ENCODE measurements at regions not wholly inside any gene's neighbourhood (a gene's known extent, or its start where the extent isn't known, plus 50 kb on each side); places are given as distances from the start of the nearest gene placed in this dataset.

DNA sequence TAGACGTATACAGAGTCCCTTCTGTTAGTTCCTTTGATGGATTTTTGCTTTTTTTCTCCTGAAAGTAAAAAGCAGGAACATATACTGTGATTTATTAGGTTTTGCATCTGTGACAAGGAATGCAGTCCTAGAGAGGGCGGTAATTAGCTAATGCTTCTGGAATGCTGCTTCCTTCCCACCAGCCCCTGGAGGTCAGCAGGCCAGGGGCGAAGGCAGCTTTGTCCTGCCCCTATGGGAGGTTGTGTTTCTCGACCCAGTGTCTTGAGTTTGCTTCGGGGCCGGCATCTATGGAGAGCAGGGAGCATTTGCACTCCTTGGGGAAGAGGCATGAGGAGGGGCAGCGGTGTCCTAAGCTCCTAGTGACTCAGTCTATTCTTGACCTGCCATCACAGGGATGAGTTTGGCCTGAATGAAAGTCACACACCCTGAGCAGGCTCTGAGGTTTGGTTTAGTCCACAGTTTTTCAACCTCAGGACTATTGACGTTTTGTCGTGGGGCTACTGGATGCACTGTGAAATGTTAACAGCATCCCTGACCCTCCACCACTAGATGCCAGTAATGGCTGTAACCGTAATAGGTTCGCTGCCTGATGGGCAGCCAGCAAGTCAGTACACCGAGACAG, 85.0 kb upstream of the KCNJ15 start:
- intact Hi-C loops (cut with DNase I), result no loop called here
- no peak for FAIRE-seq
- TF ChIP-seq, protein P1, sequence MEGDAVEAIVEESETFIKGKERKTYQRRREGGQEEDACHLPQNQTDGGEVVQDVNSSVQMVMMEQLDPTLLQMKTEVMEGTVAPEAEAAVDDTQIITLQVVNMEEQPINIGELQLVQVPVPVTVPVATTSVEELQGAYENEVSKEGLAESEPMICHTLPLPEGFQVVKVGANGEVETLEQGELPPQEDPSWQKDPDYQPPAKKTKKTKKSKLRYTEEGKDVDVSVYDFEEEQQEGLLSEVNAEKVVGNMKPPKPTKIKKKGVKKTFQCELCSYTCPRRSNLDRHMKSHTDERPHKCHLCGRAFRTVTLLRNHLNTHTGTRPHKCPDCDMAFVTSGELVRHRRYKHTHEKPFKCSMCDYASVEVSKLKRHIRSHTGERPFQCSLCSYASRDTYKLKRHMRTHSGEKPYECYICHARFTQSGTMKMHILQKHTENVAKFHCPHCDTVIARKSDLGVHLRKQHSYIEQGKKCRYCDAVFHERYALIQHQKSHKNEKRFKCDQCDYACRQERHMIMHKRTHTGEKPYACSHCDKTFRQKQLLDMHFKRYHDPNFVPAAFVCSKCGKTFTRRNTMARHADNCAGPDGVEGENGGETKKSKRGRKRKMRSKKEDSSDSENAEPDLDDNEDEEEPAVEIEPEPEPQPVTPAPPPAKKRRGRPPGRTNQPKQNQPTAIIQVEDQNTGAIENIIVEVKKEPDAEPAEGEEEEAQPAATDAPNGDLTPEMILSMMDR (IDR thresholded peaks at IDR 0.05; ENCODE audit: borderline replicate concordance, extremely low read depth, insufficient read depth), result peak; percentile 21
- H3K9ac ChIP-seq (ENCODE audit: low read length in 3 of 3), result no peak overlapping the region
- peak overlapping the region in 1 of 2 donors; percentile 50 for H3K27ac ChIP-seq (ENCODE audit: low read depth in 2 of 2, low read length in 2 of 2)
- DNase-seq, result peak in 4 of 5 donors; percentile 74 to 89 (median 83)
- no peaks in the 10 kb centered on the region for H3K9me3 ChIP-seq (ENCODE audit: control insufficient read depth in 2 of 3, insufficient read depth in 1 of 3, low read length in 3 of 3)
- H3K27me3 ChIP-seq (ENCODE audit: control insufficient read depth, insufficient read depth, low read length), result no peaks in the 10 kb centered on the region
- H3K4me3 ChIP-seq (ENCODE audit: low read length in 3 of 3), result no peak overlapping the region
- H3K4me1 ChIP-seq (ENCODE audit: control insufficient read depth in 2 of 3, insufficient read depth in 2 of 3, low read depth in 1 of 3, low read length in 3 of 3), result peaks cover 0 to 17% (median 6%) of the 10 kb centered on the region in 3 donors
- no peaks in the 10 kb centered on the region for H3K36me3 ChIP-seq (ENCODE audit: control insufficient read depth in 2 of 3, insufficient read depth in 3 of 3, low read length in 3 of 3)

DNA sequence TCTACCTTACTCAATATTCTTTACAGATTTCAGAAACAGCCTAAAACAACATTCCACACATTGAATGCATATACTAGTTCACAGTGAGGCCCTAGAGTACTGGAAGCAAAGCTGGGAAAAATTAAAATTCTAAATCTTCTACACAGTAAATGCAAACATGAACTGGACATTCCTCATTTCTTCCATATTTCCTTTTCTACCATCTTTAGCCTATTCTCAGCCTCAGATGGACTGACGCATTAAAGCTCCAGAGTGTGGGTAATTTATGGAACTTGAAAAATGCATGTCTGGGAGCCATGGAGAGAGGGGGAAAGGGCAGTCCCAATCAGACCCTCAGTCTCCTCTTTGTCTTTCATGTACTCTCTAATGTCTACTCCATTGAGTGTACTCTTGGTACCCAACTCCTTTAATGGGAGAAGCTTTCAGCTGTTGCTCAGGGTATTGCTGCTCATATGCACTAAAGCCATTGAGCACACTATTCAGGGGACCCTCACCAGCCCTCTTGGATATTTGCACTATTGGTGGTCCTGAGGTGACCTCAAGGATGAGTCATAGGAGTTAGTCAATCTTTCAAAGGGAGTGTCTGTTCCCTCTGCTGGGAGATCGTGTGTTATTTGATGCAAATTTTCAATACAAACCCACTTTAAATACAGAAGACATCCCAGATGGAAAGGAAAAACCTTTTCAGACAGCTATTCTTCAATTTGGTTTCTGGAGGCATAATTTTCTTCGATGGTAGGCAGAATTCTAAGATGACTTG, 83.3 kb upstream of the KCNJ15 start:
- Histone ChIP-seq H3K4me3 (ENCODE audit: low read length in 3 of 3) (no peak overlapping the region), H3K4me1 (ENCODE audit: control insufficient read depth in 2 of 3, insufficient read depth in 2 of 3, low read depth in 1 of 3, low read length in 3 of 3) (peaks cover 0 to 17% (median 6%) of the 10 kb centered on the region in 3 donors), H3K27me3 (ENCODE audit: control insufficient read depth, insufficient read depth, low read length) (no peaks in the 10 kb centered on the region), H3K27ac (ENCODE audit: low read depth in 2 of 2, low read length in 2 of 2) (no peak overlapping the region), H3K9ac (ENCODE audit: low read length in 3 of 3) (no peak overlapping the region), H3K36me3 (ENCODE audit: control insufficient read depth in 2 of 3, insufficient read depth in 3 of 3, low read length in 3 of 3) (no peaks in the 10 kb centered on the region), H3K9me3 (ENCODE audit: control insufficient read depth in 2 of 3, insufficient read depth in 1 of 3, low read length in 3 of 3) (no peaks in the 10 kb centered on the region)
- no peak for FAIRE-seq
- no peak for DNase-seq
- intact Hi-C loops (cut with DNase I), result no loop called here
- TF ChIP-seq, protein P1 (IDR thresholded peaks at IDR 0.05; ENCODE audit: borderline replicate concordance, extremely low read depth, insufficient read depth), result no peak

DNA sequence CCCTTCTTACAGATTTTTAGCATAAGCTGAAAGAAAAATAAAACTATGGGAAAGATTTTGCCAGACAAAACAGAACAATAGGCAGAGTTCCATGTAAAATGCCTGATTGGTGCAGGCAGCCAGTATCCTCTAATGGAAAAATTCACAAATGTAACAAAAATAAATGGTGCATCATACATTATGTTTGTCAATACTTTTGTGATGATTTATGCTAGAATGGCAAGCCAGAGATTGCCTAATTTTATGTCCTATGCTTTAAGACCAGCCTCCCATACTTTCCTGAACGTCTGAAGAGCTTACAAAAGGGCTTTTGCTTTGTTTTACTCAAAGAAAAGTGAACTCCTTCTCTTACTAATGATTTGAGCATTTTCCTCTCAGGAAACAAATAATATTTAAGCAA, 81.5 kb upstream of the KCNJ15 start:
- TF ChIP-seq, protein P1 (IDR thresholded peaks at IDR 0.05; ENCODE audit: borderline replicate concordance, extremely low read depth, insufficient read depth), result no peak
- no peak for DNase-seq
- H3K4me1 ChIP-seq (ENCODE audit: control insufficient read depth in 2 of 3, insufficient read depth in 2 of 3, low read depth in 1 of 3, low read length in 3 of 3), result peaks cover 0 to 17% (median 4%) of the 10 kb centered on the region in 3 donors
- no peak overlapping the region for H3K9ac ChIP-seq (ENCODE audit: low read length in 3 of 3)
- H3K4me3 ChIP-seq (ENCODE audit: low read length in 3 of 3), result no peak overlapping the region
- no peak overlapping the region for H3K27ac ChIP-seq (ENCODE audit: low read depth in 2 of 2, low read length in 2 of 2)
- intact Hi-C loops (cut with DNase I), result no loop called here
- no peaks in the 10 kb centered on the region for H3K36me3 ChIP-seq (ENCODE audit: control insufficient read depth in 2 of 3, insufficient read depth in 3 of 3, low read length in 3 of 3)
- H3K9me3 ChIP-seq (ENCODE audit: control insufficient read depth in 2 of 3, insufficient read depth in 1 of 3, low read length in 3 of 3), result no peaks in the 10 kb centered on the region
- H3K27me3 ChIP-seq (ENCODE audit: control insufficient read depth, insufficient read depth, low read length), result no peaks in the 10 kb centered on the region
- FAIRE-seq, result no peak
